HL-60 (cell line): ENCODE measurements at regions not wholly inside any gene's neighbourhood (a gene's known extent, or its start where the extent isn't known, plus 50 kb on each side); places are given as distances from the start of the nearest gene placed in this dataset.

Experiments used
- CTCF ChIP-seq: IDR thresholded peaks from one replicate; pipeline ENCODE4 v1.5.1; 2011; ENCODE audit warnings: low read length, control low read depth, inconsistent platforms; ENCODE audit not compliant: insufficient read depth
- POLR2AphosphoS5 ChIP-seq: IDR thresholded peaks from 2 replicates; pipeline ENCODE4 v1.6.1; 2012; ENCODE audit warnings: low read depth
- REST ChIP-seq: IDR thresholded peaks from 2 replicates; pipeline ENCODE4 v1.6.1; 2012; ENCODE audit warnings: low read depth; ENCODE audit not compliant: insufficient replicate concordance
- SPI1 ChIP-seq: IDR thresholded peaks from 2 replicates; pipeline ENCODE4 v1.6.1; 2012; ENCODE audit warnings: low read depth, mild to moderate bottlenecking, borderline replicate concordance

- TF ChIP-seq CTCF (no peak), REST (no peak), POLR2AphosphoS5 (no peak), SPI1 (no peak)
Measured at GRCh38 chr1:2908561-2908960, 107.1 kb upstream of the TTC34 start.
